ENCODE measurements at regions not wholly inside any gene's neighbourhood (a gene's known extent, or its start where the extent isn't known, plus 50 kb on each side); places are given as distances from the start of the nearest gene placed in this dataset.

- DNase-seq (ENCODE audit: insufficient read length, low spot score) (no peak), FAIRE-seq (no peak)
- no peak for TF ChIP-seq SPI1 (IDR thresholded peaks at IDR 0.05; ENCODE audit: low read depth, low read length)
- no peak for TF ChIP-seq TAF1 (IDR thresholded peaks at IDR 0.05; ENCODE audit: low read depth, low read length)
- TF ChIP-seq POLR2AphosphoS5 (IDR thresholded peaks at IDR 0.05; ENCODE audit: low read depth, low read length) = no peak
- TF ChIP-seq POU2F2 (IDR thresholded peaks at IDR 0.05; ENCODE audit: low read depth, low read length) = no peak
- no peak for TF ChIP-seq POLR2A (IDR thresholded peaks at IDR 0.05; ENCODE audit: low read depth, low read length)
- TF ChIP-seq PAX5 (IDR thresholded peaks at IDR 0.05; ENCODE audit: insufficient read depth, low read length, severe bottlenecking) = no peak
These were observed 347.4 kb downstream of the SH3GL2 start for GRCh38 chr9:17926246-17926645.

DNA sequence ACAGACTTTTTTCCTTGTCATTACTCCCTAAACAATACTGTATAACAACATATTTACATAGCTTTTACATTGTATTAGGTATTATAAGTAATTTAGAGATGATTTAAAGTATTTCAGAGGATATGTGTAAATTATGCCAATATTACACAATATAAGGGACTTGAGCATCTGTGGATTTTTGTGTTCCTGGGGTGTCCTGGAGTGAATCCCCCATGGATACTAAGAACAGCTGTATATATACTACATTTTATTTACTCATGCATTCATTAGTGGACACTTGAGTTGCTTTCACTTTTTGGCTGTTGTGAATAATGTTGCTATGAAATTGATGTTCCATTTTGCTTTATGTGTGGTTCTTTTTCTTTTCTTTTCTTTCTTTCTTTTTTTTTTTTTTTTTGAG is 348.8 kb downstream of the SH3GL2 start:
- TF ChIP-seq POLR2A (IDR thresholded peaks at IDR 0.05; ENCODE audit: low read depth, low read length) (no peak), SPI1 (IDR thresholded peaks at IDR 0.05; ENCODE audit: low read depth, low read length) (no peak), PAX5 (IDR thresholded peaks at IDR 0.05; ENCODE audit: insufficient read depth, low read length, severe bottlenecking) (no peak), POU2F2 (IDR thresholded peaks at IDR 0.05; ENCODE audit: low read depth, low read length) (no peak), TAF1 (IDR thresholded peaks at IDR 0.05; ENCODE audit: low read depth, low read length) (no peak), POLR2AphosphoS5 (IDR thresholded peaks at IDR 0.05; ENCODE audit: low read depth, low read length) (no peak)
- DNase-seq (ENCODE audit: insufficient read length, low spot score) (no peak), FAIRE-seq (no peak)

- no peak for DNase-seq (ENCODE audit: insufficient read length, low spot score)
- TF ChIP-seq PAX5 (IDR thresholded peaks at IDR 0.05; ENCODE audit: insufficient read depth, low read length, severe bottlenecking) (no peak), POLR2AphosphoS5 (IDR thresholded peaks at IDR 0.05; ENCODE audit: low read depth, low read length) (no peak), POLR2A (IDR thresholded peaks at IDR 0.05; ENCODE audit: low read depth, low read length) (no peak), POU2F2 (IDR thresholded peaks at IDR 0.05; ENCODE audit: low read depth, low read length) (no peak), TAF1 (IDR thresholded peaks at IDR 0.05; ENCODE audit: low read depth, low read length) (no peak), SPI1 (IDR thresholded peaks at IDR 0.05; ENCODE audit: low read depth, low read length) (no peak)
- FAIRE-seq = no peak
These were observed 349.4 kb downstream of the SH3GL2 start for GRCh38 chr9:17928228-17928627.

DNA sequence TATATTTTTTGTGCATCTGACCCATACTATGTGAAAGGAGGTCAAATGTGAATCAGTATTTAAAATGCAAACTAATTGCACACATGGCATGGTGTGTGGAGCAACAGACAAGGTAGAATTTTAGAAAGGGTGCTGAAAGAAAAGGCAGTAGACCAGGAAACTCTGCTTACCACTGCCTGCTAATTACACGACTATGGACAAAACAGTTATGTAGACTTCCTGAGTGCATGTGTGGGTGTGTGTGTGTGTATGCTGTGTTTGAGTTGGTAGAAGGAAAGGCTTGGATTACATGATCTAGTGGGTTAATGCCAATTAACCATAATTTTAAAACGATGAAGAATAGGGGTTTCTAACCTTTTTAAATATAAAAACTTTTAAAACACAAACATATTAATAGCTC is 349.9 kb downstream of the SH3GL2 start:
- DNase-seq (ENCODE audit: insufficient read length, low spot score) = no peak
- TF ChIP-seq PAX5 (IDR thresholded peaks at IDR 0.05; ENCODE audit: insufficient read depth, low read length, severe bottlenecking) (no peak), SPI1 (IDR thresholded peaks at IDR 0.05; ENCODE audit: low read depth, low read length) (no peak), POLR2A (IDR thresholded peaks at IDR 0.05; ENCODE audit: low read depth, low read length) (no peak), POU2F2 (IDR thresholded peaks at IDR 0.05; ENCODE audit: low read depth, low read length) (no peak), POLR2AphosphoS5 (IDR thresholded peaks at IDR 0.05; ENCODE audit: low read depth, low read length) (no peak), TAF1 (IDR thresholded peaks at IDR 0.05; ENCODE audit: low read depth, low read length) (no peak)
- no peak for FAIRE-seq

DNA sequence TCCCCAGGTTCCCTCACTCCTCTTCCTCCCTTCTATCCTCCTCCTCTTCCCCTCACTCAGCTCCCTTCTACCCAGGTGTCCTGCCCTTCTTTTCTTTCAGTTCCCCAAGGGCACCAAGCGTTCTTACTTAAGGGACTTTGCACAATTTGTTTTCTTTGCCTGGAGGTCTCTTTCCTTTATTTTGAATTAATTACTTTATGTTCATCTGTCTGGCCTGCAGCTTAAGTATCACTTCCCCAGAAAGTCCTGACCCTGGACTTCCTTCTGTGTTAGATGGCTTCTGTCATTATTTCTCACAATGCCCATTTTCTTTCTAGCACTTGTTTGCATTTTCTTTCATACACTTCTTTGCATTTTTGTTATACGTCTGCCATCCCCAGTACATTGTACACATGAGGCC is 350.6 kb downstream of the SH3GL2 start:
- FAIRE-seq = no peak
- TF ChIP-seq POLR2AphosphoS5 (IDR thresholded peaks at IDR 0.05; ENCODE audit: low read depth, low read length) = no peak
- no peak for TF ChIP-seq SPI1 (IDR thresholded peaks at IDR 0.05; ENCODE audit: low read depth, low read length)
- TF ChIP-seq TAF1 (IDR thresholded peaks at IDR 0.05; ENCODE audit: low read depth, low read length) = no peak
- TF ChIP-seq POLR2A (IDR thresholded peaks at IDR 0.05; ENCODE audit: low read depth, low read length) = no peak
- no peak for TF ChIP-seq PAX5 (IDR thresholded peaks at IDR 0.05; ENCODE audit: insufficient read depth, low read length, severe bottlenecking)
- no peak for TF ChIP-seq POU2F2 (IDR thresholded peaks at IDR 0.05; ENCODE audit: low read depth, low read length)
- DNase-seq (ENCODE audit: insufficient read length, low spot score) = no peak

- FAIRE-seq (no peak), DNase-seq (ENCODE audit: insufficient read length, low spot score) (no peak)
- TF ChIP-seq PAX5 (IDR thresholded peaks at IDR 0.05; ENCODE audit: insufficient read depth, low read length, severe bottlenecking) (no peak), POU2F2 (IDR thresholded peaks at IDR 0.05; ENCODE audit: low read depth, low read length) (no peak), POLR2AphosphoS5 (IDR thresholded peaks at IDR 0.05; ENCODE audit: low read depth, low read length) (no peak), TAF1 (IDR thresholded peaks at IDR 0.05; ENCODE audit: low read depth, low read length) (no peak), SPI1 (IDR thresholded peaks at IDR 0.05; ENCODE audit: low read depth, low read length) (no peak), POLR2A (IDR thresholded peaks at IDR 0.05; ENCODE audit: low read depth, low read length) (no peak)
These were observed 351.2 kb downstream of the SH3GL2 start for GRCh38 chr9:17930071-17930470.

- DNase-seq (ENCODE audit: insufficient read length, low spot score) (no peak), FAIRE-seq (no peak)
- TF ChIP-seq SPI1 (IDR thresholded peaks at IDR 0.05; ENCODE audit: low read depth, low read length) = no peak
- TF ChIP-seq POLR2AphosphoS5 (IDR thresholded peaks at IDR 0.05; ENCODE audit: low read depth, low read length) = no peak
- TF ChIP-seq POU2F2 (IDR thresholded peaks at IDR 0.05; ENCODE audit: low read depth, low read length) = no peak
- no peak for TF ChIP-seq PAX5 (IDR thresholded peaks at IDR 0.05; ENCODE audit: insufficient read depth, low read length, severe bottlenecking)
- no peak for TF ChIP-seq POLR2A (IDR thresholded peaks at IDR 0.05; ENCODE audit: low read depth, low read length)
- no peak for TF ChIP-seq TAF1 (IDR thresholded peaks at IDR 0.05; ENCODE audit: low read depth, low read length)
These were observed 357.5 kb downstream of the SH3GL2 start for GRCh38 chr9:17936365-17936764.

DNA sequence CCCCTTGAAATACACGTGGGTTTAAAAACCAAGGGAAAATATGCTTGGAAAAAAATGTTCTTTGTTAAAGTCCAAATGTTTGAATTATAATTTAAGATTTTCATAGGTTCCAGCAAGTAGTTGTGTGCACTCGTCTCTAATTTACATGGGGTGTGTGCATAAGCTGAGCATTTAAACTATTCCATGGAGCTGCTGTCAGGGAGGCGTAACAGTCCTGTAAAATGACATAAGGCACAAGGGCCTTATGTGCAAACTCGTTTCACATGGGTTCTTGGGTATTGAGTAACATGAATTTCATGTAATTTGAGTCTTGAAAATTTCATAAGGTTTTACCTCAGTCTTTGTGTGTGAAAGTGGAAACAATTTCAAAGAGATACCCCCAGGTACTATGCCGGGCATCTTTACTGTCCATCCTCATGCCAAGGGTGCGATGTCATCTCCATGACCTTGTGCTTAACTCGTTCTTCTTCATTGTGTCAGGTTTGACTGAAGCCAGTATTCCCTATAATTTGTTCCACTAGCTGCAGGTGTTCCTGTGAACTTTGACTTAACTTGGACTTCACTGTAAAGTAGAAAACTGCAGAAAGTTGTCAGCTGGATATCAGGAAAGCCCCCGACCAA is 359.3 kb downstream of the SH3GL2 start:
- FAIRE-seq = no peak
- TF ChIP-seq PAX5 (IDR thresholded peaks at IDR 0.05; ENCODE audit: insufficient read depth, low read length, severe bottlenecking) = no peak
- TF ChIP-seq SPI1 (IDR thresholded peaks at IDR 0.05; ENCODE audit: low read depth, low read length) = no peak
- TF ChIP-seq POLR2AphosphoS5 (IDR thresholded peaks at IDR 0.05; ENCODE audit: low read depth, low read length) = no peak
- no peak for TF ChIP-seq POLR2A (IDR thresholded peaks at IDR 0.05; ENCODE audit: low read depth, low read length)
- no peak for TF ChIP-seq TAF1 (IDR thresholded peaks at IDR 0.05; ENCODE audit: low read depth, low read length)
- TF ChIP-seq POU2F2 (IDR thresholded peaks at IDR 0.05; ENCODE audit: low read depth, low read length) = no peak
- no peak for DNase-seq (ENCODE audit: insufficient read length, low spot score)

DNA sequence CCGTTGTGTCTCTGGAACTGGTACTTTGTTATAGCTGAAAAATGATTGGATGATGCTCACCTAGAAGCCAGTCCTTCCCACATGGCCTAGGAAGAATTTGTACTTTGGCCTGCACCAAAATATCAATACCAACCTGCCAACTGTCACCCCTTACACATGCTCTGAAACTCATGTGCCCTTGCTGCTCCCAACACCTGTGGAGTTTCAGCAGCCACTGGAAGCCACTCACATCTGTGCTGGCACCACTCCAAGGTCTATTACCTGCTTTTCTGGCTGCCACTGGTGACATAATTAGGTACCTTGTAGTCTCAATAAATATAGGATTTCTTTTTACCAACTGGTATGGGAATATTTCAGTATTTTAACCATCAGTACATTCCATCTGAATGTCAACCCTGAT is 363.6 kb downstream of the SH3GL2 start:
- FAIRE-seq (no peak), DNase-seq (ENCODE audit: insufficient read length, low spot score) (no peak)

More for the DNA sequence above, 363.6 kb downstream of the SH3GL2 start:
- no peak for TF ChIP-seq SPI1 (IDR thresholded peaks at IDR 0.05; ENCODE audit: low read depth, low read length)
- TF ChIP-seq TAF1 (IDR thresholded peaks at IDR 0.05; ENCODE audit: low read depth, low read length) = no peak
- TF ChIP-seq POLR2A (IDR thresholded peaks at IDR 0.05; ENCODE audit: low read depth, low read length) = no peak
- no peak for TF ChIP-seq PAX5 (IDR thresholded peaks at IDR 0.05; ENCODE audit: insufficient read depth, low read length, severe bottlenecking)
- TF ChIP-seq POU2F2 (IDR thresholded peaks at IDR 0.05; ENCODE audit: low read depth, low read length) = no peak
- no peak for TF ChIP-seq POLR2AphosphoS5 (IDR thresholded peaks at IDR 0.05; ENCODE audit: low read depth, low read length)
